Adipose tissue (tissue), 3 donors: ENCODE measurements at regions not wholly inside any gene's neighbourhood (a gene's known extent, or its start where the extent isn't known, plus 50 kb on each side); places are given as distances from the start of the nearest gene placed in this dataset.

Source experiments
- H3K27ac ChIP-seq: one replicate; pipeline ENCODE4 v1.5.1; 2013; ENCODE audit warnings: low read depth, low read length
- WGBS, 3 donors: extraction: QIAGEN DNeasy Blood & Tissue Kit; methylation state at CpG; one replicate each; pipeline ENCODE4 v1.1.7; 2013; 5-methylcytosine and 5-hydroxymethylcytosine counted together
- donor health status: healthy with polysubstance abuse.
- donor health status: Bipolar disorder and iron deficiency.
- donor health status: healthy.

DNA sequence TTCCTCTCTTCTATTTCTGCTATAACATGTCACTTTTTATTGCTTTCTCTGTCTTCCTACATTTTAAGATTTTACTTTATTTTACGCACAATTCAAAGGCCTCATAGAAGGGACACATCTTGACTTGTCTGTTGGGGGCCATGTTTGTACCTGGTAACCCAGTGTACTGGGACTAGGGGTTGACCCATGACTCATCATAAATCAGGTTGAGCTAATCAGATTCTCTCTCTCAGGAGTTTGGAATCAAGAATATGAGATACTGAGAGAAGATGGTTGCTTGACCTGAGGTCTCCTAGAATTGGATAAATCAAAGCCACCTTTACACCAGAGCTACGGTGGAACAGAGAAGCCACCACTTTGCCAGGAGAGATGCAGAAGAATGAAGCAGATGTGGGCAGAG lies 153.0 kb downstream of the UXS1 start:
- 94 to 96% (median 95%) methylated on average over 2 of the region's 2 CpGs for WGBS, 3 donors
- H3K27ac ChIP-seq, result no peak overlapping the region

DNA sequence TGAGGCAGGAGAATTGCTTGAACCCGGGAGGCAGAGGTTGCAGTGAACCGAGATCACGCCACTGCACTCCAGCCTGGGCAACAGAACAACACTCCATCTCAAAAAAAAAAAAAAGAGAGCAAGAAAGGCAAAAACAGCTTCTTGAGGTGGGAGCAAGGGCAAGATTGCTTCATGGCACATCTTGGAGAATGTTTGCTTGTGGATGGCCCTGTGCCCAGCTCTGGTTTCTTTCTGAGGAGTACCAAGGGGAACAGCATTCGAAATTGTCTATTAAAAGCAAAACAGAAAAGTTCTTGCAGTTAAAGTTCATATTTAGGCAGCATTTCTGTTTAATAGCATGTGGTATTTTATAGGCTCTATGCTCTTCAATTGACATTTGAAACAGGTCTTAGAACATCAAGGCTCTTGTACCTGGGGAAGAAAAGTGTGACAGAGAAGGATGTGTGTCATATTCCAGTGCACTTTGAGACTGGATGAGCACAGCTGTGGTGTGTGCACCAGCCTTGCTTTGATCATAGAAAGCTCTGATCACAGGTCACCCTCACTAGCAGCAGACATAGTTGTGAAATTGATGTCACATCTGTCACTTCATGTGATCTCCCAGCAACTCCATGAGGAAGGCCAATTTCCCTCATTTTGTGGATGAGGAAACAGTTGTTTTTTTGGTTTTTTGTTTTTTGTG lies 154.3 kb downstream of the UXS1 start:
- 83 to 95% (median 84%) methylated on average over 4 of the region's 4 CpGs for WGBS, 3 donors
- no peak overlapping the region for H3K27ac ChIP-seq

DNA sequence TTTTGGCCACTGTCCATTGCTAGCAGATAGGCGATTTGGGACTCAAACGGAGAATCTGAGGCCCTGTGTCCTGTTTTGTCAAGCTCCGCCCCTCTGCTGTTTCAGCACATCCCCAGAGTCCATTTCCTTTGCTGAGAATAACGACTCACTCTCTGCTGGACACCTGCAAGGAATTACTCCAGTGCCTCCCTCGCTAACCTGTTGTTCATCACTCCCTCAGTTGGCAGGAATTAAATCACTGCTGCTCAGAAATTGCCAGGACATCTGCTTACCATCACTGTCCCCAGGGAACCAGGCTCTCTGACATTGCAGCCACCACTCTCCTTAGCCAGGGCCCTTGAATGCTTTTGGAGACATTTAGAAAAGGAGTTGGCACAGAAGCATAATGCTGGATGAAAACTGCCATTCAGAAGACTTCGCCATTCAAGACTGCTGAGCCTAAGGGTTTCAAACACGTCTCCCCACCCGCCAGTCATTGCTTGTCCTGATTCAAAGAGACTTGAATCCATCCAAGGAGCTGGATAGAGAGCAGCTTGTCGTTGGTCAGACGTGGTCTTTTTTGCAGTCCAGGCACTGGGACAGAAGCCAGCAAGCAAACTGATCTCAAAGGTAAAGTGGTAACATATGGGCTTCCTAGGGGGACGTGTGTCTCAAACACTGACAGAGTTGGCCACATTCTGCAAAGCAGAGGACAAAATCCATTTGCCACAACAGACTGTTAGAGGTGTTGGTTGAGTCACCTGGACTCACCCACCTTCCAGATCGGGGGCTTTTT lies 155.3 kb downstream of the UXS1 start:
- WGBS, 3 donors, result 57 to 63% (median 57%) methylated on average over 12 of the region's 12 CpGs
- no peak overlapping the region for H3K27ac ChIP-seq

DNA sequence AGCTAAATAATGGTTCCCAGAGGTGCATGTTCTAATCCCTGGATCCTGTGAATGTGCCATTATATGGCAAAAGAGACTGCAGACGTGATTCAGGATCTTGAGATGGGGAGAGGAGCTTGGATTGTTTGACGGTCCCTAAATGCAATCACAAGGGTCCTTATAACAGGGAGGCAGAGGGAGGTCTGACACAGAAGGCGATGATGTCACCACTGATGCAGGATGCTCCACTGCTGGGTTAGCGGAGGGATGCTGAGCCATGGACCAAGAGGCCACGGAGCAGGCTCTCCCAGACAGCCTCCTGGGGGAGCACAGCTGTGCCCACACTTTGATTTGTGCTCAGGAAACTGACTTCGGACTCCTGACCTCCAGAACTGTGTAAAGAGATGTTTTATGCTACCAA lies 156.2 kb downstream of the UXS1 start:
- no peak overlapping the region for H3K27ac ChIP-seq
- WGBS, 3 donors, result 80 to 85% (median 81%) methylated on average over 6 of the region's 6 CpGs

DNA sequence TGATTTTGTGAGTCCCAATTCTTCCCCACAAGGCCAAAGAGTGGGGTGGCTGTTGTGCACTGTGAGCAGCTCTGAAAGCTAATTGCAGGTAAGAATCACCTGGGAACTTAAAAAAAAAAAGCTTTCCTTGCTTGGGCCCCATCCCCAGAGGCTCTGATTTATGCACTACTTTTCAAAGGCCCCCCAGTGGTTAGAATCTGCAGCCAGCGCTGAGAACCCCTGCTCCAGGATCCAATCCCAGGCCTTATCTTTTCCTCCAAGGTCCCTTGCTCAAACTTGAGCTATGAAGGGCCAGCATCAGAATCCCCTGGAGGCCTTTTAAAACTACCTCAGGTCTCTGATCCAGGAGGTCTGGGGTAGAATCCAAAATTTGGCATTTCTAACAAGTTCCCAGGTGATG lies 156.8 kb downstream of the UXS1 start:
- no peak overlapping the region for H3K27ac ChIP-seq
- 27 to 96% (median 47%) methylated on average over 1 of the region's 1 CpG for WGBS, 3 donors

DNA sequence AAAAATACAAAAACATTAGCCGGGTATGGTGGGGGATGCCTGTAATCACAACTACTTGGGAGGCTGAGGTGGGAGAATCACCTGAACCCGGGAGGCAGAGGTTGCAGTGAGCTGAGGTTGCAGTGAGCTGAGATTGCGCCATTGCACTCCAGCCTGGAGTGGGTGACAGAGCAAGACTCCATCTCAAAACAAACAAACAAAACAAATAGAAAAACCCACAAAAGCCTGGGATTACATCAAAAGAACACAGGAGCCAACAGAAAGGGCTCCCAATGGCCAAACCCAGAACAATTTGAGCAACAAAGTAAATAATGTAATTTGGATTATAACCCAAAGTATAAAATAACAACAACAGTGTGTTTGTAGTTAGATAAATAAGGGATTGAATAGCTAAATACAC lies 159.8 kb downstream of the UXS1 start:
- H3K27ac ChIP-seq, result no peak overlapping the region
- WGBS, 3 donors, result 77 to 83% (median 82%) methylated on average over 3 of the region's 3 CpGs

DNA sequence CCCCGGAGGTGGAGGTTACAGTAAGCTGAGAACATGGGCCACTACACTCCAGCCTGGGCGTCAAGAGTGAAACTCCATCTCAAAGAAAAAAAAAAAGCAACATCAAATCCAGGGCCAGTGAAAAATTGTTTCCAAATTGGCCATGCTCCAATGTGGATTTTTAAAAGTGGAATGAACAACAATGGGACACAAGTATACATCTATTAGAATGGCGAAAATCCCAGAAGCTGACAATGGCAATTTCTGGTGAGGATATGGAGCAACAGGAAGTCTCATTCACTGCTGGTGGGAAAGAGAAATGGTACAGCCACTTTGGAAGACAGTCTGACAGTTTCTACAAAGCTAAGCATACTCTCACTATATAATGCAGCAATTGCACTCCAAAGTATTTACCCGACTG lies 161.4 kb downstream of the UXS1 start:
- 68 to 75% (median 74%) methylated on average over 4 of the region's 4 CpGs for WGBS, 3 donors
- no peak overlapping the region for H3K27ac ChIP-seq

DNA sequence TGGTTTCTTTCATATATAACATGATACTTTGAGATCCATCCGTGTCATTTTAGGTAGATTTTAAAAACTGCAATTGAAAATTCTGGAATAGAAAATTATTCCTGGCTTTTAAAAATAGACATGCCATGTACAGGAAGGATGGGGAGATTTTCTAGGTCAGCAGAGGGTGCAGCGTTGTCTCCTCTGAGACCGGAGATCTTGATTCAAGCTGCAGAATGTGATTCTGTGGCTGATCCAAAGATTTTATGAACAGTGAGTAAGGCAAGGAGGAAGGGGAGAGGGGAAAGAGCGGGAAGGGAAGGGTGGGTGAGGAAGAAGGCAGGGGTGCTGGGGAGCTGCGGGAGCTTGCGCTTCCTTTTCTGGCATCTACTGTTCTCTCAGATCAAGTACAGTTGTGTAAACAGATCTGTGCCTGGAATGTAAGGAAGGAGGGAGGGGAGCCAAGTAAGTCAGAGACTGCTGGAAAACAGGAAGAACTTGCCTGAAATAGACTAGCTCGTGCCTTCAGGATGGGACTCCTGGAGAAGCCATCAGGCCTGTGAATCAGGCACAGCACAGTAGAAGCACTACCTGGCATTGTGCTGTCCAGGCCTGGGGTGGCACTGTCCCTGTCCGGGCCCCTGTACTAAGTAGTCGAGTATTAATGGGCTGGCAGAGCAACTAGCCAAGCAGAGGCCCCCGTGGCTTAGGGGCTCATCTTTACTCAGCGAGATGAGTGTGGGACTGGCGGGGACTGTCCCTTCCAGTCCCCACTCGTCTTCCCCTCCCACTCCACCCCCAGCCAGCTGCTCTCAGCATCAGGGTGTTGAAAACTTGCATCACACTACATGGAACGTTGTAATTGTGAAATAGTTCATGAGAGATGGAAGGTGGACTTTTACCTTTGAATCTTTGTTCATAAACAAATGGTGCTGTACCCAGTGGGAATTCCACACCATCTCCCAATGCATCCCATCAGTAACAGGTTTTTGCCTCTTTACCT lies 163.5 kb downstream of the UXS1 start:
- peak overlapping the region; percentile 13 for H3K27ac ChIP-seq
- 20 to 40% (median 21%) methylated on average over 14 of the region's 14 CpGs for WGBS, 3 donors

DNA sequence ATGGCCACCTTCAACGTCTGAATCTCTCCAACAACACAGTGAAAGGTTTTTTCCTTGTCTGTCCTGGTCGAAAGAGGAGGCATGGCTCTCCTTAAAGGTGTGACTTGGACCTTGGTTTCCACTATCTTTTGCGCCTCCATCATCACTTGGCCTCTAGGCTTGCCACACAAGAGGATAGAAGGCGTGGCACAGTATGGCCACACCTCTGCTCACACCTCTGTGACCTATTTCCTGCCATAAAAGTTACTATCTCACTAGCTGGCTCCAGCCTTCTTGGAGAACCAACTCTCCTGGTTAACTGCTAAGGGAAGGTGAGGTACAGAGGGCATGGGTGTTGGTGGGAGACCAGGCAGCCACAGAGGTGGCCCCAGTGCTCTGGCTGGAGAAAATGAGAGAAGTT lies 165.9 kb downstream of the UXS1 start:
- WGBS, 3 donors, result 77 to 81% (median 81%) methylated on average over 4 of the region's 4 CpGs
- no peak overlapping the region for H3K27ac ChIP-seq

DNA sequence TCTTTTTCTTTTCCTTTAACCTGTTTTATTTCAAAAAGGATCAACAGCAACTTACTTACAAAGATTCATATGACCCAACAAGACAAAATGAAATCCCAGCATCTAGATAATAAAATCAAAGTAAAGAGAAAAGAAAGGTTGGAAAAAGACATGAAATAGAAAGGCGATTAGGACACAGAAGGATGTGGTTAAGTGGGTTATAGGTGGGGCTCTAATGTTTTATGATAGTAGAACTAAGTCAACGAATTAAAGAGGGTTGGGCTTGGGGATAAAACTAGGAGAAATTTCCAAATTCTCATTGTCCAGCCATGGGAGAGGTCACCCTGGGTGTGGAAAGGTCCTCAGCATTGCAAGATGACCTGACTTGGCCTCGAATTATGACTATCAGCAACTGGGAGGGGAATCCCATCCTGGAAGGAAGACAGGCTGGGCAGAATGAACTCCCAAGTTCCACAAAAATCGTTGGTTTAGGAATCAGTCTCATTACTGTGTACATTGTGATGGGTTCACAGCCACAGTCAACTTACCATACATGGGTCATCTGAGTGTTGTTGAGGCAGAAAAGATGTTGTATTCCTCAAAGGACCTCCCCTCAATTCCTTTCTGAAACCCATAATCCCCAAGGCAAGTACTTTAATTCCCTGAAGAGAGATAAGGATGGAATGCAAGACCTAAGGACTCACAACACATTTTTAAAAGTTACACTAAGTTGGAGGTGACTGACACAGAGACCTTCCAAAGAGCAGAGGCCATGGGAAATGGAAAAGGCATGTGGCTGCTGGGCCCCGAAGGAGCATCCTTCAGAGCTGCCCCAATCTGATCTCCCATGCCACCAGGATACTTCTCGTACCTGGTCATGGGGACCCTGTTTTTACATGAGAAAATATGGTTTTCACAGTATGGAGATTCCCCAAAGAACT lies 167.6 kb downstream of the UXS1 start:
- no peak overlapping the region for H3K27ac ChIP-seq
- WGBS, 3 donors, result 58 to 81% (median 59%) methylated on average over 6 of the region's 6 CpGs

DNA sequence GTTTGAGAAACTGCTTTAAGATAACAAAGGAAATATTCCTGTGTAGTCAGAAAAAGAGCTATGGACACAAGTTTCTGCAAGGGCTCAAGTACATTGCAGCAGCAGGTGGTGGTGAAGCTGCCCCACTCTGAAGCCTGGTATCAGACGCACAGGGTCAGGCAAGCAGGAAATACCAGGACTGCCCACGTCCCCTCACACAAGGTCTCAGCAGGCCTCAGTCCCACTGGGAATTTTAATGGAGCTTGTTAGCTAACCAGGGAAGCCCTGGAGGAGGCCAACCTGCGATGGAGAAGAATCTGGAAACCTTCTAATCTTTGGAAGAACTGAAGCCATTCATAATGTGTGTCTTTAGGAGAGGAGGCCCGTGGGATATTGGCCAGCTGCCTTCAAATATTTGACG lies 168.3 kb downstream of the UXS1 start:
- WGBS, 3 donors, result 46 to 57% (median 54%) methylated on average over 5 of the region's 5 CpGs
- H3K27ac ChIP-seq, result no peak overlapping the region

DNA sequence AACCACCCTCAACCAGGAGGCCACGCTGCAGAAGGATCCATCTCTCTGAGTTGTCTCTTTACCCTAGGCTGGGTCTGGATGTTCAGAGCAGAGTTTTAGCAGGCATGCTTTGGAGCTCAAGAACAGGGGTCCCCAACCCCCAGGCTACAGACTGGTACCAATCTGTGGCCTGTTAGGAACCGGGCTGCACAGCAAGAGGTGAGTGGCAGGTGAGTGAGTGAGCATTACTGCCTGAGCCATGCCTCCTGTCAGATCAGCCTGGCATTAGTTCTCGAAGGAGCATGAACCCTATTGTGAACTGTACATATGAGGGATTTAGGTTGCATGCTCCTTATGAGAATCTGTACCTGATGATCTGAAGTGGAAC lies 172.5 kb downstream of the UXS1 start:
- H3K27ac ChIP-seq, result no peak overlapping the region

DNA sequence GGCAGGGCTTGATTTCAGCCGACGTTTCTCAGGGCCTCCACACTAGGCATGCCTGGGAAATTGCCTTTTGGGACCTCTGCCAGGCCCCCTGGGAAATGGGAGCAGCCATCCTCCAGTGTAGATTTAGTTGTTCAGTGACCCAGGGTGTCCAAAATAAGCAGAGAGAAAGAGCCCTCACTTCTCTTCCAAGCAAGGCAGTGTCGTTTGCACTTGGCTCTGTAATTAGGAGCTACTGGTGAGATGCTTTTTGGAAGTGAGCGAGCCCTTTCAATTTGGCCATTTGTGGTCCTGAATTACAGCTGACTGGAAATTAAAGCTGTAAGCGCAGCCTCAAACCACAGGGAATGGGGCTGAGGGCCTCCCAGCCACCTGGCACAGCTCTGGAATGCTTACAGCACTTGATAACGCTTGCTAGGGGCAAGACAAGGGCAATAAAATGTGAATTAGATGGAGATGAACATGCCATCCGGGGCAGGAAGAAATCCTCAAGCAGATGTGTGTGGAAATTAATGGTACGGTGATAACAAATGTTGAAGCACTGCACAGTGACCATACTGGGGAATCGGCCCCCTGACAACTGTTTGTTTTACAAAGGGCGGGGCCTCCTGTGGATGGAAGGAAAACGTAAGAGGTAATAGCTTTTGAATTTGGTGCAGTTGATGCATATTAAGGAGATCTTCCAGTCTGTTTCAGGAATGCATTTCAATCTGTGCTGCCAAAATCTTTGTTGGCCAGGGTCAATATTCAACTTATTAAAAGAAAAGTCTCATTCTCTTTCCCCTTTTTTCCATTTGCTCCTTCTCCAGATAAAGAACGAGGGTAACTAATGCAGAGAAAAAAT lies 173.1 kb downstream of the UXS1 start:
- WGBS, 3 donors, result 38 to 57% (median 48%) methylated on average over 12 of the region's 12 CpGs
- no peak overlapping the region for H3K27ac ChIP-seq

More for the DNA sequence above, 172.5 kb downstream of the UXS1 start:
- 54 to 90% (median 75%) methylated on average over 3 of the region's 3 CpGs for WGBS, 3 donors

DNA sequence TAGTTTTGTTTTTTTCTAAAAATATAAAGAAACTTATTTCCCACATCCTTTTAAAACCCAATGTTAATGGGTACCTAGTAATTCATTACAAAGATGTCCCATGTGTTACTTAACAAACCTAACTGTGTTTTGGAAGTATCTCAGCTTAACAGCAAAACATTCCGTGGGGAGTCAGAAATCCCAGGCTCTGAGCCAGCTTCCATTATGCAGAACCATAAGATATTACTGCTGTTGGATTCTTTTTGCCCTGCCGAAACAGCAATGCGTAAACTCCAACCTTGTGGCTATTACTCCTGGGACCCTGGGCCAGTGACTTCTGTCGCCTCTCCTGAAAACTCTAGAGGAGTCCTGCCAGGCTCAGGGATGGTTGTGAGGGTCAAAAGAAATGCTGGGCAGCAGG lies 174.1 kb downstream of the UXS1 start:
- H3K27ac ChIP-seq, result no peak overlapping the region
- 36 to 55% (median 46%) methylated on average over 4 of the region's 4 CpGs for WGBS, 3 donors

DNA sequence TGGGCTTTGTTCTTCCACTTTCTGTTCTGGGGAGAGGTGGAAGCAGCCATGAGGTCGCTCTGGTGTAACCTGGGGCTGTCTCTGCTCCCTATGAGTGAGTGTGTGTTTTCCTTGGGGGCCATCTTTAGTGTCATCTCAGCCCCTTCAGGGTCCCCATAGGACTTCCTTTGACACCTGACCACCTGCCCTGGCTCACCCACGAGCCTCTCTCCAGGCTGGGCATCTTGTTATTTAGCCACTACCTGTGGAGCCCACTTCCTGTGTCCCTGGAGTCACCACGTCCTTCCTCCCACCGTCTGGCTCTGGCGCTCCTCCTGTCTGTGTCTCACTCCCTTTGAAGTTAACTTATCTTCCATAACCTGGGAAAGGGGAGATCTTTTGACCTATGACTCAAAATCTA lies 176.0 kb downstream of the UXS1 start:
- WGBS, 3 donors, result 39 to 65% (median 59%) methylated on average over 5 of the region's 5 CpGs

DNA sequence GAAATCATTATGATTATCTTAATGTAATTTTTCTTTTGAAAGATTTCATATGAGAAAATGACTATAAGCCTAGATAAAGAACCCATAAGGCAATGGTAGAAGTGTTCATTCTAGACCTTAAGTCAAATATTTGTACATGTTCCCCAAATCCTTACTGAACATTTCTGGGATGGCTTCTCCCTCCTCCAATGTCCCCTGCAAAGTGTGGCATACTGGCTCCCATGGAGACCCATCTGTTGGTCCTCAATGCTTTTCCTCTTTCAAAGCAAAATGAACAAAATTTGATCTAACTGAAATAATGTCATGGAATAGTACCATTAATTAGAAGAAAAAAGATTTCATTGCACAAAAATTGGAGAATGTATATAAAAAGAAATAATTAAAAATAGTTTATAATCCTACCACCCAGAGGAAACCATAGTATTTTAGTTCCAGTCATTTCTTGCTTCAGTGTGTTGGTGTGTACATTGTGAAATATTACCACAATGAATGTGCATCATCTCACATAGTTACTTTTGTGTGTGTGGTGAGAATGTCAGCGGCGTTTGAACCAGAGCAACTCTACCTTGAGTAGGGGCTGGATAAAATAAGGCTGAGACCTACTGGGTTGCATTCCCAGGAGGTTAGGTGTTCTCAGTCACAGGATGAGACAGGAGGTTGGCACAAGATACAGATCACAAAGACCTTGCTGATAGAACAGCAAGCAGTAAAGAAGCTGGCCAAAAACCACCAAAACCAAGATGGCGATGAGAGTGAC lies 181.3 kb downstream of the UXS1 start:
- 47 to 97% (median 83%) methylated on average over 3 of the region's 3 CpGs for WGBS, 3 donors
- no peak overlapping the region for H3K27ac ChIP-seq

More for the DNA sequence above, 176.0 kb downstream of the UXS1 start:
- H3K27ac ChIP-seq, result no peak overlapping the region
